ENCODE measurements at regions not wholly inside any gene's neighbourhood (a gene's known extent, or its start where the extent isn't known, plus 50 kb on each side); places are given as distances from the start of the nearest gene placed in this dataset.

- Histone ChIP-seq H3K9me3 (replicated peaks in 1 of 2; ENCODE audit: control insufficient read depth in 2 of 2, insufficient read depth in 1 of 2, low read depth in 1 of 2, low read length in 2 of 2) (no peaks in the 10 kb centered on the region), H3K9ac (ENCODE audit: low read depth, low read length, poor library complexity) (no peak overlapping the region), H3K27ac (replicated peaks; ENCODE audit: low read length) (no peak overlapping the region), H2BK12ac (ENCODE audit: low read length) (no peak overlapping the region), H3K18ac (ENCODE audit: low read length) (no peak overlapping the region), H2BK5ac (ENCODE audit: low read length) (no peak overlapping the region), H4K8ac (ENCODE audit: low read depth, low read length) (no peak overlapping the region), H3K4me1 (ENCODE audit: control insufficient read depth in 2 of 2, insufficient read depth in 1 of 2, low read depth in 1 of 2, low read length in 2 of 2) (peaks cover 4 to 11% of the 10 kb centered on the region in 2 donors), H2AFZ (ENCODE audit: low read length) (no peak overlapping the region), H3K36me3 (replicated peaks in 1 of 2; ENCODE audit: control insufficient read depth in 2 of 2, insufficient read depth in 2 of 2, low read length in 2 of 2) (no peaks in the 10 kb centered on the region), H3K23ac (ENCODE audit: low read depth, low read length, poor library complexity) (no peak overlapping the region), H3K4me2 (ENCODE audit: insufficient read depth, low read length, poor library complexity, severe bottlenecking) (no peak overlapping the region), H2AK5ac (ENCODE audit: low read depth, low read length) (no peak overlapping the region), H3K27me3 (ENCODE audit: control insufficient read depth in 3 of 3, insufficient read depth in 3 of 3, low read depth in 1 of 3, low read length in 3 of 3) (peaks cover 0 to 7% (median 0%) of the 10 kb centered on the region in 3 experiments), H2BK120ac (ENCODE audit: low read depth, low read length) (no peak overlapping the region), H3K79me1 (ENCODE audit: low read depth, low read length) (no peaks in the 10 kb centered on the region), H2BK15ac (ENCODE audit: low read length) (no peak overlapping the region), H3K4ac (ENCODE audit: low read length) (no peak overlapping the region), H3K14ac (ENCODE audit: low read length) (no peak overlapping the region), H4K91ac (ENCODE audit: low read depth, low read length, poor library complexity) (no peak overlapping the region), H3K4me3 (ENCODE audit: low read length in 2 of 2) (no peak overlapping the region)
- DNase-seq (ENCODE audit: low spot score): no peak
- no CpG with 5 or more reads among the region's 3 CpGs for WGBS, 2 donors (ENCODE audit: extremely low coverage in 2 of 2, insufficient read length in 2 of 2, insufficient replicate concordance in 1 of 2)
Observed at GRCh38 chr6:109295774-109296156, 86.5 kb downstream of the CD164 start.

- Histone ChIP-seq H4K8ac (ENCODE audit: low read depth, low read length) (no peak overlapping the region), H3K9me3 (replicated peaks in 1 of 2; ENCODE audit: control insufficient read depth in 2 of 2, insufficient read depth in 1 of 2, low read depth in 1 of 2, low read length in 2 of 2) (no peaks in the 10 kb centered on the region), H3K4me3 (ENCODE audit: low read length in 2 of 2) (no peak overlapping the region), H3K4me1 (ENCODE audit: control insufficient read depth in 2 of 2, insufficient read depth in 1 of 2, low read depth in 1 of 2, low read length in 2 of 2) (peaks cover 4 to 11% of the 10 kb centered on the region in 2 donors), H3K23ac (ENCODE audit: low read depth, low read length, poor library complexity) (no peak overlapping the region), H2AFZ (ENCODE audit: low read length) (no peak overlapping the region), H4K91ac (ENCODE audit: low read depth, low read length, poor library complexity) (no peak overlapping the region), H3K27ac (replicated peaks; ENCODE audit: low read length) (no peak overlapping the region), H3K18ac (ENCODE audit: low read length) (no peak overlapping the region), H3K14ac (ENCODE audit: low read length) (no peak overlapping the region), H3K27me3 (ENCODE audit: control insufficient read depth in 3 of 3, insufficient read depth in 3 of 3, low read depth in 1 of 3, low read length in 3 of 3) (peaks cover 0 to 7% (median 0%) of the 10 kb centered on the region in 3 experiments), H3K4ac (ENCODE audit: low read length) (no peak overlapping the region), H3K9ac (ENCODE audit: low read depth, low read length, poor library complexity) (no peak overlapping the region), H3K79me1 (ENCODE audit: low read depth, low read length) (no peaks in the 10 kb centered on the region), H3K36me3 (replicated peaks in 1 of 2; ENCODE audit: control insufficient read depth in 2 of 2, insufficient read depth in 2 of 2, low read length in 2 of 2) (no peaks in the 10 kb centered on the region), H3K4me2 (ENCODE audit: insufficient read depth, low read length, poor library complexity, severe bottlenecking) (no peak overlapping the region), H2BK120ac (ENCODE audit: low read depth, low read length) (no peak overlapping the region), H2BK15ac (ENCODE audit: low read length) (no peak overlapping the region), H2BK12ac (ENCODE audit: low read length) (no peak overlapping the region), H2AK5ac (ENCODE audit: low read depth, low read length) (no peak overlapping the region), H2BK5ac (ENCODE audit: low read length) (no peak overlapping the region)
- DNase-seq (ENCODE audit: low spot score): no peak
- no CpG with 5 or more reads among the region's 5 CpGs for WGBS, 2 donors (ENCODE audit: extremely low coverage in 2 of 2, insufficient read length in 2 of 2, insufficient replicate concordance in 1 of 2)
Observed at GRCh38 chr6:109295109-109295773, 87.0 kb downstream of the CD164 start.

GRCh38 chr6:109292983-109293586, 89.2 kb downstream of the CD164 start:
- Histone ChIP-seq H3K4ac (ENCODE audit: low read length) (no peak overlapping the region), H2BK120ac (ENCODE audit: low read depth, low read length) (no peak overlapping the region), H4K8ac (ENCODE audit: low read depth, low read length) (no peak overlapping the region), H3K4me3 (ENCODE audit: low read length in 2 of 2) (no peak overlapping the region), H2BK15ac (ENCODE audit: low read length) (no peak overlapping the region), H3K23ac (ENCODE audit: low read depth, low read length, poor library complexity) (no peak overlapping the region), H3K9ac (ENCODE audit: low read depth, low read length, poor library complexity) (no peak overlapping the region), H3K27me3 (ENCODE audit: control insufficient read depth in 3 of 3, insufficient read depth in 3 of 3, low read depth in 1 of 3, low read length in 3 of 3) (peaks cover 0 to 8% (median 0%) of the 10 kb centered on the region in 3 experiments), H4K91ac (ENCODE audit: low read depth, low read length, poor library complexity) (no peak overlapping the region), H3K4me1 (ENCODE audit: control insufficient read depth in 2 of 2, insufficient read depth in 1 of 2, low read depth in 1 of 2, low read length in 2 of 2) (peaks cover 4 to 11% of the 10 kb centered on the region in 2 donors), H3K9me3 (replicated peaks in 1 of 2; ENCODE audit: control insufficient read depth in 2 of 2, insufficient read depth in 1 of 2, low read depth in 1 of 2, low read length in 2 of 2) (peaks cover 0 to 2% of the 10 kb centered on the region in 2 donors), H2BK12ac (ENCODE audit: low read length) (no peak overlapping the region), H3K18ac (ENCODE audit: low read length) (no peak overlapping the region), H3K14ac (ENCODE audit: low read length) (no peak overlapping the region), H3K4me2 (ENCODE audit: insufficient read depth, low read length, poor library complexity, severe bottlenecking) (no peak overlapping the region), H3K79me1 (ENCODE audit: low read depth, low read length) (no peaks in the 10 kb centered on the region), H3K36me3 (replicated peaks in 1 of 2; ENCODE audit: control insufficient read depth in 2 of 2, insufficient read depth in 2 of 2, low read length in 2 of 2) (no peaks in the 10 kb centered on the region), H3K27ac (replicated peaks; ENCODE audit: low read length) (no peak overlapping the region), H2BK5ac (ENCODE audit: low read length) (no peak overlapping the region), H2AK5ac (ENCODE audit: low read depth, low read length) (no peak overlapping the region), H2AFZ (ENCODE audit: low read length) (peak overlapping the region; percentile 53)
- no peak for DNase-seq (ENCODE audit: low spot score)
- WGBS, 2 donors (ENCODE audit: extremely low coverage in 2 of 2, insufficient read length in 2 of 2, insufficient replicate concordance in 1 of 2): no CpG with 5 or more reads among the region's 2 CpGs

GRCh38 chr6:109292420-109292819, 89.8 kb downstream of the CD164 start:
- H4K8ac ChIP-seq (ENCODE audit: low read depth, low read length): no peak overlapping the region
- peaks cover 0 to 12% (median 0%) of the 10 kb centered on the region in 3 experiments for H3K27me3 ChIP-seq (ENCODE audit: control insufficient read depth in 3 of 3, insufficient read depth in 3 of 3, low read depth in 1 of 3, low read length in 3 of 3)
- H2BK120ac ChIP-seq (ENCODE audit: low read depth, low read length): no peak overlapping the region
- peak overlapping the region; percentile 2 for H3K18ac ChIP-seq (ENCODE audit: low read length)
- peaks cover 0 to 2% of the 10 kb centered on the region in 2 donors for H3K9me3 ChIP-seq (replicated peaks in 1 of 2; ENCODE audit: control insufficient read depth in 2 of 2, insufficient read depth in 1 of 2, low read depth in 1 of 2, low read length in 2 of 2)
- no peak overlapping the region for H4K91ac ChIP-seq (ENCODE audit: low read depth, low read length, poor library complexity)
- no CpG with 5 or more reads among the region's 2 CpGs for WGBS, 2 donors (ENCODE audit: extremely low coverage in 2 of 2, insufficient read length in 2 of 2, insufficient replicate concordance in 1 of 2)
- no peak overlapping the region for H3K14ac ChIP-seq (ENCODE audit: low read length)
- H3K27ac ChIP-seq (replicated peaks; ENCODE audit: low read length): no peak overlapping the region
- no peak overlapping the region for H3K4me2 ChIP-seq (ENCODE audit: insufficient read depth, low read length, poor library complexity, severe bottlenecking)
- H3K4ac ChIP-seq (ENCODE audit: low read length): peak overlapping the region; percentile 77
- no peak overlapping the region for H2BK15ac ChIP-seq (ENCODE audit: low read length)
- H3K4me1 ChIP-seq (ENCODE audit: control insufficient read depth in 2 of 2, insufficient read depth in 1 of 2, low read depth in 1 of 2, low read length in 2 of 2): peaks cover 4 to 7% of the 10 kb centered on the region in 2 donors
- no peak for DNase-seq (ENCODE audit: low spot score)
- no peak overlapping the region for H3K23ac ChIP-seq (ENCODE audit: low read depth, low read length, poor library complexity)
- H2AK5ac ChIP-seq (ENCODE audit: low read depth, low read length): no peak overlapping the region
- H2AFZ ChIP-seq (ENCODE audit: low read length): peak overlapping the region; percentile 53
- H2BK5ac ChIP-seq (ENCODE audit: low read length): no peak overlapping the region
- H3K9ac ChIP-seq (ENCODE audit: low read depth, low read length, poor library complexity): no peak overlapping the region
- no peak overlapping the region for H2BK12ac ChIP-seq (ENCODE audit: low read length)
- H3K4me3 ChIP-seq (ENCODE audit: low read length in 2 of 2): no peak overlapping the region
- no peaks in the 10 kb centered on the region for H3K36me3 ChIP-seq (replicated peaks in 1 of 2; ENCODE audit: control insufficient read depth in 2 of 2, insufficient read depth in 2 of 2, low read length in 2 of 2)
- no peaks in the 10 kb centered on the region for H3K79me1 ChIP-seq (ENCODE audit: low read depth, low read length)

All from neuronal stem cell (in vitro differentiated cells).